Omental fat pad (tissue), 3 donors: ENCODE measurements at regions not wholly inside any gene's neighbourhood (a gene's known extent, or its start where the extent isn't known, plus 50 kb on each side); places are given as distances from the start of the nearest gene placed in this dataset.

ENCODE experiments used
- ATAC-seq: fragments of 150-250 bp; one replicate; pipeline ENCODE4 v1.9.1; 2016; ENCODE audit warnings: mild to moderate bottlenecking, moderate library complexity; ENCODE audit not compliant: low FRiP score
- DNase-seq: peaks from one replicate; pipeline ENCODE4 v3.0.0-alpha.2; 2019; ENCODE audit warnings: low spot score
- CTCF ChIP-seq, 3 donors: fragments of 450-650 bp; IDR thresholded peaks; one replicate each; pipeline ENCODE4 v1.5.1; 2016 to 2017; ENCODE audit warnings: antibody characterized with exemption in 3 of 3, mild to moderate bottlenecking in 3 of 3, moderate library complexity in 2 of 3

GRCh38 chr4:123990310-123990870, 593.8 kb downstream of the SPRY1 start:
- DNase-seq (no peak), ATAC-seq (no peak)
- no peak for TF ChIP-seq CTCF (IDR thresholded peaks at IDR 0.05)

GRCh38 chr4:123994917-123995316, 598.3 kb downstream of the SPRY1 start:
- no peak for TF ChIP-seq CTCF (IDR thresholded peaks at IDR 0.05)
- DNase-seq (no peak), ATAC-seq (no peak)

- ATAC-seq (no peak), DNase-seq (no peak)
- no peak for TF ChIP-seq CTCF (IDR thresholded peaks at IDR 0.05)
Observed at GRCh38 chr4:123995936-123996335, 599.3 kb downstream of the SPRY1 start.

GRCh38 chr4:123996718-123997510, 600.3 kb downstream of the SPRY1 start:
- ATAC-seq = no peak
- no peak for DNase-seq
- no peak for TF ChIP-seq CTCF (IDR thresholded peaks at IDR 0.05)

GRCh38 chr4:123997776-123998449, 601.3 kb downstream of the SPRY1 start:
- no peak for ATAC-seq
- no peak for DNase-seq
- no peak for TF ChIP-seq CTCF (IDR thresholded peaks at IDR 0.05)

- no peak for ATAC-seq
- no peak for TF ChIP-seq CTCF (IDR thresholded peaks at IDR 0.05)
- DNase-seq = no peak
Observed at GRCh38 chr4:124000233-124000632, 603.6 kb downstream of the SPRY1 start.
